PC-3 (cell line): ENCODE measurements at regions not wholly inside any gene's neighbourhood (a gene's known extent, or its start where the extent isn't known, plus 50 kb on each side); places are given as distances from the start of the nearest gene placed in this dataset.

Experiments
- ATAC-seq: fragments of 200-7000 bp; cut with Tn5 transposase; 2 replicates; pipeline ENCODE4 v1.9.1; 2020; ENCODE audit warnings: mild to moderate bottlenecking, moderate library complexity
- BruUV-seq: library from RNA; stranded (reverse); fragments of 400-500 nt; replicated peaks from 2 replicates; lab custom pipeline; 2021; lab: Mats Ljungman, UMichigan
- CTCF ChIA-PET: fragments of 300-600 bp; sonication (Branson Sonifier 250); formaldehyde crosslinking; loops from one replicate; lab custom pipeline; 2022; ENCODE audit warnings: antibody characterized with exemption; lab: Charles Lee
- POLR2A ChIA-PET: fragments of 300-600 bp; sonication (Branson Sonifier 250); formaldehyde crosslinking; loops from one replicate; lab custom pipeline; 2022; ENCODE audit warnings: antibody characterized with exemption; ENCODE audit not compliant: unreplicated experiment; lab: Charles Lee
- DNase-seq: peaks from one replicate; pipeline ENCODE4 v3.0.0-alpha.2; 2015
- H2AFZ ChIP-seq: fragments of 300-600 bp; sonication (generic); 2 replicates; pipeline ENCODE4 v1.6.0; 2016; ENCODE audit warnings: antibody characterized with exemption, low read length
- H3F3A ChIP-seq: fragments of 300-600 bp; sonication (generic); one replicate; pipeline ENCODE4 v1.6.0; 2017; ENCODE audit warnings: antibody characterized with exemption, low read length, control low read depth, mild to moderate bottlenecking; ENCODE audit not compliant: unreplicated experiment
- H3K27ac ChIP-seq: fragments of 300-600 bp; sonication (generic); 2 replicates; pipeline ENCODE4 v1.5.1; 2016; ENCODE audit warnings: mild to moderate bottlenecking, low read length
- H3K27me3 ChIP-seq: fragments of 300-600 bp; sonication (generic); 2 replicates; pipeline ENCODE4 v1.6.1; 2016; ENCODE audit warnings: low read length, mixed read lengths
- H3K36me3 ChIP-seq: fragments of 300-600 bp; sonication (generic); 2 replicates; pipeline ENCODE4 v1.6.1; 2016; ENCODE audit warnings: low read depth, mixed run types, low read length, mixed read lengths
- H3K4me1 ChIP-seq: fragments of 300-600 bp; sonication (generic); 2 replicates; pipeline ENCODE4 v1.5.1; 2016; ENCODE audit warnings: low read length; ENCODE audit not compliant: insufficient read depth
- H3K4me2 ChIP-seq: fragments of 300-600 bp; sonication (generic); 2 replicates; pipeline ENCODE4 v1.6.0; 2016; ENCODE audit warnings: low read length
- H3K4me3 ChIP-seq: fragments of 300-600 bp; sonication (generic); 2 replicates; pipeline ENCODE4 v1.5.1; 2016; ENCODE audit warnings: mild to moderate bottlenecking, low read length, mixed read lengths
- H3K79me2 ChIP-seq: fragments of 300-600 bp; sonication (generic); 2 replicates; pipeline ENCODE4 v1.6.1; 2017; ENCODE audit warnings: low read length, mixed read lengths
- H3K9ac ChIP-seq: fragments of 300-600 bp; sonication (generic); 2 replicates; pipeline ENCODE4 v1.6.0; 2016; ENCODE audit warnings: mild to moderate bottlenecking, low read length
- H3K9me2 ChIP-seq: fragments of 300-600 bp; sonication (generic); replicated peaks from 2 replicates; pipeline ENCODE4 v1.6.1; 2016; ENCODE audit warnings: mixed run types, low read length, mixed read lengths
- H3K9me3 ChIP-seq: fragments of 300-600 bp; sonication (generic); 2 replicates; pipeline ENCODE4 v1.6.1; 2016; ENCODE audit warnings: low read length, mixed read lengths
- H4K20me1 ChIP-seq: fragments of 300-600 bp; sonication (generic); 2 replicates; pipeline ENCODE4 v1.6.1; 2016; ENCODE audit warnings: low read length, mixed read lengths
- CTCF ChIP-seq: fragments of 300-600 bp; sonication (generic); conservative IDR thresholded peaks from 2 replicates; pipeline ENCODE4 v1.5.1; 2017; ENCODE audit warnings: antibody characterized with exemption, low read depth, mild to moderate bottlenecking, low read length
- EZH2 ChIP-seq: fragments of 300-600 bp; sonication (generic); IDR thresholded peaks from one replicate; pipeline ENCODE4 v1.6.1; 2017; ENCODE audit warnings: antibody characterized with exemption, mild to moderate bottlenecking, low read length; ENCODE audit not compliant: unreplicated experiment
- EZH2phosphoT487 ChIP-seq: fragments of 300-600 bp; sonication (generic); IDR thresholded peaks from 2 replicates; pipeline ENCODE4 v1.6.1; 2018; ENCODE audit warnings: mild to moderate bottlenecking, antibody characterized with exemption, low read length, borderline replicate concordance
- intact Hi-C: fragments of 100-400 bp; cut with micrococcal nuclease; formaldehyde crosslinking; loops from 2 replicates; pipeline ENCODE4 v1.9.0; 2023

GRCh38 chr5:64110222-64110621 is 55.4 kb upstream of the RNF180 start:
- Histone ChIP-seq H3K27ac (no peak overlapping the region), H3K79me2 (no peaks in the 10 kb centered on the region), H3K9me2 (no peaks in the 10 kb centered on the region), H3K4me3 (no peak overlapping the region), H3K36me3 (no peaks in the 10 kb centered on the region), H3K9ac (no peak overlapping the region), H3K4me1 (no peaks in the 10 kb centered on the region), H3F3A (no peaks in the 10 kb centered on the region), H3K9me3 (no peaks in the 10 kb centered on the region), H2AFZ (no peak overlapping the region), H3K27me3 (no peaks in the 10 kb centered on the region; the same call in 1 of the 2 replicates), H3K4me2 (no peak overlapping the region), H4K20me1 (no peaks in the 10 kb centered on the region)
- TF ChIP-seq EZH2phosphoT487 (no peak), CTCF (no peak), EZH2 (no peak)
- ChIA-PET POLR2A (no interaction called here), CTCF (no interaction called here)
- DNase-seq: no peak
- BruUV-seq: no TSS peak
- no peak for ATAC-seq
- intact Hi-C loops: no loop called here

GRCh38 chr5:64108674-64109073 is 57.0 kb upstream of the RNF180 start:
- Histone ChIP-seq H3K36me3 (no peaks in the 10 kb centered on the region), H3K27ac (no peak overlapping the region), H3K9me2 (no peaks in the 10 kb centered on the region), H3K4me3 (no peak overlapping the region), H3K79me2 (no peaks in the 10 kb centered on the region), H4K20me1 (no peaks in the 10 kb centered on the region), H3K4me1 (no peaks in the 10 kb centered on the region), H3K9ac (no peak overlapping the region), H3K9me3 (no peaks in the 10 kb centered on the region), H2AFZ (no peak overlapping the region), H3K4me2 (no peak overlapping the region), H3F3A (no peaks in the 10 kb centered on the region), H3K27me3 (no peaks in the 10 kb centered on the region; the same call in 1 of the 2 replicates)
- ATAC-seq (no peak), DNase-seq (no peak)
- BruUV-seq: no TSS peak
- ChIA-PET CTCF (no interaction called here), POLR2A (no interaction called here)
- intact Hi-C loops: no loop called here
- TF ChIP-seq EZH2: no peak
- TF ChIP-seq CTCF: no peak
- no peak for TF ChIP-seq EZH2phosphoT487

GRCh38 chr5:64100203-64100602 is 65.4 kb upstream of the RNF180 start:
- Histone ChIP-seq H3F3A (no peaks in the 10 kb centered on the region), H3K79me2 (no peaks in the 10 kb centered on the region), H3K4me1 (no peaks in the 10 kb centered on the region), H3K9me3 (no peaks in the 10 kb centered on the region), H3K27ac (no peak overlapping the region), H3K27me3 (no peaks in the 10 kb centered on the region), H3K9me2 (no peaks in the 10 kb centered on the region), H4K20me1 (no peaks in the 10 kb centered on the region), H3K36me3 (no peaks in the 10 kb centered on the region), H2AFZ (no peak overlapping the region), H3K4me2 (no peak overlapping the region), H3K9ac (no peak overlapping the region), H3K4me3 (no peak overlapping the region)
- intact Hi-C loops: loop anchor here (2.0 kb wide), 1 partner anchor 25 kb away; no protein-coding TSS in a partner anchor
- no TSS peak for BruUV-seq
- POLR2A ChIA-PET: no interaction called here
- DNase-seq (no peak), ATAC-seq (peak; percentile 64)
- CTCF ChIA-PET: interaction anchor here (0.6 to 1.2 kb wide), 6 partner anchors 26 to 714 kb away, joined by 3 to 8 read pairs (median 4); no protein-coding TSS in a partner anchor
- TF ChIP-seq CTCF (0 out of 2 replicates have a peak, but pooled peaks have one; percentile 33), EZH2 (no peak), EZH2phosphoT487 (no peak)
